CD4-positive, alpha-beta T cell treated with Interleukin-1 beta for 1 hour (primary cell): ENCODE measurements at regions not wholly inside any gene's neighbourhood (a gene's known extent, or its start where the extent isn't known, plus 50 kb on each side); places are given as distances from the start of the nearest gene placed in this dataset.
"Not testable (repeated sequence)": the region's sequence is repeated elsewhere in the genome, so short reads cannot be mapped to it uniquely, and the experiment has no call there.

Experiments used
- DNase-seq, 2 donors: peaks; one replicate each; pipeline ENCODE4 v3.0.0-alpha.2; 2020 to 2022

DNA sequence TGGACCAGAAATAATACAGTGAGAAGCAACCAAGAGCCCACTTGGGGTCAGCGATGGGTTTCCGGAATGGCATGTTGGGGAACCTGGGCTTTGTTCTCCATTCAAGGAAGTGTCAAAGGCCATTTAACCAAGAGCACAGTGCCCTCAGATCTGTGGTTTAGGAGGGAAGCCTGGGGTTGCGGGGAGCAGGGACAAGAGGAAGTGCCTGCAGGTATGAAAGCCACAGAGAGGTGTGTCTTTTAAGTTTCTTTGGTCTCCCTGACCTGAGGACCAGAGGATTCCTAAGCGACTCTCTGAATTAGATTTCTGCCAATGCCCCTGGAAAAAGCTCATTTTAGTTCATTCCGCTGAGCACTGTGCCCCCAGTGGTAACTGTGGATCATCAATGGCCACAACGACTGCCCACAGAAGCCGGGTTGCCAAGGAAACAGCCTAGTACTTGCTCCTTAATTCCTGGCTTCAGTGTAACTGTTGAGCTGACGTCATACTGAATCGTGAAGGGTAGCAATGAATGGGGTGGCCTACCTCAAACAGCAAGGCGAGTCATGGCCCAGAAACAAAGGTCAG, 107.3 kb upstream of the SPIN1 start:
- no peak for DNase-seq

DNA sequence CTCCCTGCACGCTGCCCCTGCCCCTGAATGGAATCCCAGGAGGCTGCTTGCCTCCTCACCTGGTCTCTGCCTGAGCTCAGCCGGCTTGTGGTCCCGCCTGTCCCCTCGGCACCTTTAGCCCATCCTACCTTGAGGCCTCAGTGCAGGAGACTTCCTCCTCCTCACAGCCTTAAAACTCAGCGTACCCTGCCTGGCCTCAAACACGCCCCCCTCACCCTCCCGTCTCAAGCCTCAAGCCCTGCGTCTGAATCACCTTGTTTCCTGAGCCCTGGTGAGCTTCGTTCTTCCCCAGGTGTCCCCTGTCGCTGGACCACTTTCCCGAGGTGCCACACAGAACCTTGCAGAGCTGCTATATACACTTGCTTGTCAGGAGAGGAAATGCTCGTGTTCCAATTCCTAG, 110.2 kb upstream of the SPIN1 start:
- DNase-seq: no peak

DNA sequence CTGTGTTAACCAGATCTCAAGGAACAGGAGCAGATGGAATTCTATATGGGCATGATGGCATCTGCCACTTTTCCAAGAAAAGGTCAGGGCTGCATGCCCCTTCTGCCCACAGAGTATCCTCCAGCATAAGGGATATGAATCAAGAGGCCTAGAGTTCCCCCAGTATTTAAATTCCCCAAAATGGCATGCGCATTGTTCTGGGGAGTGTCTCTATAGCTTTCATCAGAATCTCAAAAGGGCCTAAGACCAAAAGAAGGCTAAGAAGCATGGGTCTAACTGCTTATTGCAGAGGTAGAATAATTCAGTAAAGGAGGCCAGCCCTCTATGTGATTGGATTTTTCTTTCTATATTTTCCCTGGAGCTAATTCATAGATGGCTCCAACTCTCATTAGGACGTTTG, 114.2 kb upstream of the SPIN1 start:
- no peak for DNase-seq

DNA sequence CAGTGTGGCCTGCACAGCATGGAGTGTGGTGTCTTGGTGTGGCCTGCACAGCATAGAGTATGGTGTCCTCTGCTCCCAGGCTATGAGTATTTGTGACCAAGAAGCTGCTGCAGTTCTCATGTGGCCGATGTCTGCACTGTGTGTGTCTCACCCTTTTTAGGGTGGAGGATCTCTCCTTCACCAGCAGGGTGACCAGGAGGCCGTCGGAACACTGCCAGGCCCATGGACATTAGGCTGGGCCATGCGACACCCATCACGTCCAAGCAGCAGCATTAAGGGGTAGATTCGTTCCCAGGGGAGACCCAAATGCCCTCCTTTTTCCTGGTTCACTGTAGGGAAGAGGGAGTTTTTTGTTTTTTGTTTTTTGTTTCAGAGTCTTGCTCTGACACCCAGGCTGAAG, 115.3 kb upstream of the SPIN1 start:
- DNase-seq: no peak

DNA sequence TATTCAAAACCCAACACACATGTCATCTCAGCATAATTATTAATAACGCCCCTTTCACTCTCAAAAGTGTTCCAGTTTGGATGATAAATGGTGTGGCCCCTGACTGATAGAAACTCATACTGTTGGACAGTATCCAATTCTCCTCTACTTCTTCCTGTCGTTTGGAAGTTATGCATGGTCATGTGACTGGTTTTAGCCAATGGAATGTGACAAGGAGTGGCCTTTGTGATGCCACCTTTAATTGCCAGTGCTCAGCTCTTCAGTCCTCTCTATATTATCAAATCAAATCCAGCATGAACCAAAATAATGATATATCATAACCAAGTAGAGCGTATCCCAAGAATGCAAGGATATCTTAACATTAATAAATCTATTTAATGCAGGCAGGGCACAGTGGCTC, 117.8 kb upstream of the SPIN1 start:
- no peak for DNase-seq

DNA sequence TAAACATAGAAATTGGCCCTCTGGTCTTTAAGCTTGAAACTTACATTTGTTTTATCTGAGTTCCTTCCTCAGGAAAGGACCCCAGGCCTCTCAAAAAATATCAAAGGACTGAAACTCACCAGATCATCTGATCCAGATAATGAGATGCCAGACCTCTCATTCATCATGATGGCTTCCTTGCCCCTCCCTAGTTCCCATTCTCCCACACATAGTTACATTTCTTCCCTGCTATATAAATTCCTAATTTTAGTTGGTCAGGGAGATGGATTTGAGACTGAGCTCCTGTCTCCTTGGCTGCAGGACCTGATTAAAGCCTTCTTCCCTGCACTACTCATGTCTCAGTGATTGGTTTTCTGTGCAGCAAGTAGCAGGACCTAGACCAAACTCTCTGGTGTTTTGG, 119.4 kb upstream of the SPIN1 start:
- DNase-seq: no peak

DNA sequence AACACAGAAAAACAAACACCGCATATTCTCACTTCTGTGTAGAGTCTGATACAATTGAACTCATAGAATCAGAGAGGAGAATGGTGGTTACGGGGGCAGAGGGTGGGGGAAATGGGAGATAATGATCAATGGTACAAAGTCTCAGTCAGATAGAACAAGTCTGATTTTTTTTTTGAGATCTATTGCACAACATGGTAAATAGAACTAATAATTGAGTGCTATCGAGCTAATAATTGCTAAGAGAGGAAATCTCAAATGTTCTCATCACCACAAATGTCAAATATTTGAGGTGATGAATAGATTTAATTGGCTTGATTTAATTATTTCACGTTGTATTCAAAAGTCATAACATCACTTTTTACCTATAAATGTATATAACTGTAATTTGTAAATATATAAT, 121.0 kb upstream of the SPIN1 start:
- DNase-seq: no peak

DNA sequence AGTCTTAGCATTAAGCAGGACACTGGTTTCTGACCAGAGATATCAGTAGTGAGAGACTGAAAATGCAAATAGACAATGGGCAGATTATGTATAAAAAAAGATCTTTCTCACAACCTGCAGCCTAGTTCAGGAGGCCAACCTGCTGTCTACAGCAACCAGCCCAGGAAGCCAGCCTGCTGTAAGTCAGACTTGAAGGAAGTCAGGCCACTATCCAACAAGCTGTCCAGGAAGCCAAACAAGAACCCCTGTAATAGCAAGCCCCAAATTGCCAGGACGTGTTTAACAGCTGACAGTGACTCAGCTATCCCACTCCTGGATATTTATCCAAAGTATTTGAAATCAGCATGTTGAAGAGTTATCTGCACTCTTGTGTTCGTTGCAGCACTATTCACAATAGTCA, 121.8 kb upstream of the SPIN1 start:
- no peak for DNase-seq

DNA sequence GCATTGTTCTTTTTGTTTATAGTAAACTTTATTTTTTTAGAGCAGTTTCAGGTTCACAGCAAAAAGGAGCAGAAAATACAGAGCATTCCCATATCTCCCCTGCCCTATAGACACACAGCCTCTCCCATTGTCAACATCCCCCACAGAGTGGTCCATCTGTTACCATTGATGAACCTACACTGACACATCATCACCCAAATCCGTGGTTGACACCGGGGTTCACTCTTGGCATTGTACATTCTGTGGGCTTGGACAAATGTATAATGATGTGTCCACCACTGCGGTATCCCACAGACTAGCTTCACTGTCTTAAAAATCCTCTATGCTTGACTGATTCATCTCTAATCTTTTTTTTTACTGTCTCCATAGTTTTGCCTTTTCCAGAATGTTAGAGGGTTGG, 120.7 kb upstream of the SPATA31C2 start:
- DNase-seq: no peak

DNA sequence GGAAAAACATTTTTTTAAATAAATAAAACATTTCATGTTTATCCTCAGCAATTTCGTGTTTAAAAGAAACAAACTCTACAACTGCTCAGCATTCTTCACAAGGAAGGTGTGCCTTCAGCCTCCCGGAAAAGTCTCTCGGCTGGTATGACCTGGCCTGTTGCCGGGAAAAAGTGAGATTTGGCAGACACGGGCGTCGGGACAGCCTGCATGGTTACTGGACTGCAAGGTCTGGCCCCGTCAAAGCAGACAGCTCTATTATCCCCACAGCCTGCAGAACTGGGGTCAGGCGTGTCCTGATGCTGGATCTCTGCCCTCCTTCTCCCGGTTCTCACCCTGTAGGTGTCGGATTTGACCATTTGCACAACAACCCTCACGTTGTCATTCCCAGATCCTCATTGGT, 120.3 kb upstream of the SPATA31C2 start:
- no peak for DNase-seq

DNA sequence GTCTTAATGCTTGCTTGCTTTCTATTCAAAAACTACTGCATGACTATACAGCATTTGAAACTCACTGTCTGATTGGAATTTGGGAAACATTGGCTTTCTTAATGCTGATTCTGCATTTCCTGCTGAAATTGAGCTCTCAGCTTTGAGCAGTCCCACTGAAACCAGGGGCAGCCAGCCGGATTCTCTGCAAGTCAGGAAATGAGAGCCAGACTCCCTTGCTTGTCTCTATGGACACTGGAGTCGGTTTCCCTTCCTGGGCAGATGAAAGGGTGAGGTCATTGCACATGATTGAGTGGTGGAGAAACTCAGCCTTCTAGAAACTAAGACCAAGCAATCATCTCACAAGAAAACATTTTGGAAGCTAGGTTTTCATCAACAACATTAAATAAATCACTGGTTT, 119.7 kb upstream of the SPATA31C2 start:
- DNase-seq: no peak

DNA sequence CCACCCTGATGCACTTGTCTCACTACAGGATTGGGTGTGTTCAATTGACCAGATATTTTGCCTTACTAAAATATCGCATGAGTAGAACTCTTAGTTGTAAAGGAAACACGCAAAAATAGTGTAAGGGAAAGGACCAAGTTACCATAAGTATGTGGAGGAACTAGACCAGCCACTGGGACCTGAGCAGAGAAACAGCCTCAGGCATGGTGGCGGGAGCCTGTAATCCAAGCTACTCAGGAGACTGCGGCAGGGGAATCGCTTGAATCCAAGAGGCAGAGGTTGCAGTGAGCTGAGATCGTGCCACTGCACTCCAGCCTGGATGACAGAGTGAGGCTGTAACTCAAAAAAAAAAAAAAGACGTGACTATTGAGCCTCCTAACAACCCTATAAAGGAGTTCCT, 117.9 kb upstream of the SPATA31C2 start:
- no peak for DNase-seq

DNA sequence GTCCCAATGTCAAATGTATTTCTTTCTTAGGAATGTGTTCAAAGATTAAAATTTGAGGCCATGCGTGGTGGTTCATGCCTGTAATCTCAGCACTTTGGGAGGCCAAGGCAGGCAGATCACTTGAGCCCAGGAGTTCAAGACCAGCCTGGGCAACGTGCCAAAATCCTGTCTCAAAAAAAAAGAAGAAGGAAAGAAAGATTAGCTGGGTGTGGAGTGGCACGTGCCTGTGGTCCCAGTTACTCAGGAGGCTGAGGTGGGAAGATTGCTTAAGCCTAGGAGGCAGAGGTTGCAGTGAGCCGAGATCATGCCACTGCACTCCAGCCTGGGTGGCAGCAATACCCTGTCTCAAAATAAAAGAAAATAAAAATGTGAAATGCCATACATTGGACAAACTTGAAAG, 117.5 kb upstream of the SPATA31C2 start:
- not testable (repeated sequence) for DNase-seq

DNA sequence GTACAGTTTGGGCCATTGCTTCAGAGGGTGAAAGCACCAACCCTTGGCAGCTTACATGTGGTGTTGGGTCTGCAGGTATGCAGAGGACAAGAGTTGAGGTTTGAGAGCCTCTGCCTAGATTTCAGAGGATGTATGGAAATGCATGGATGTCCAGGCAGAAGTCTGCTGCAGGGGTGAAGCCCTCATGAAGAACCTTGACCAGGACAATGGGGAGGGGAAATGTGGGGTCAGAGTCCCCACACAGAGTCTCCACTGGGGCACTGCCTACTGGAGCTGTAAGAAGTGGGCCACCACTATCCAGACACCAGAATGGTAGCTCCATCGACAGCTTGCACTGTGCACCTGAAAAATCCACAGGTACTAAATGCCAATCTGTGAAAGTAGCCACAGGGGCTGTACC, 113.6 kb upstream of the SPATA31C2 start:
- DNase-seq: no peak

DNA sequence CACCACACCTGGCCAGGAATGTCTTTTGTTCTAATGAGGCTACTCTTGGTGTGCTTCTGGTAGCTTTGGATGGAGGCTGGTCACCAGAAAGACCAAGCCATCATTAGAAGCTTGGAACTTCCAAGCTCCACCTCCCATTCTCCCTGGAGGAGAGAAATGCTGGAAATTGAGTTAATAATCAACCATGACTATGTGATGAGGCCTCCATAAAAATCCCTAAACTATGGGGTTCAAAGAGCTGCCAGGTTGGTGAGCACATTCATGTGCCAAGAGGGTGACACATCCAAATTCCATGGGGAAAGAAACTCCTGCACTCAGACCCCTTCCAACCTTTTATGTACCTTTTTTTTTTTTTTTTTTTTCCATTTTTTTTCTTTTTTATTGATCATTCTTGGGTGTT, 105.5 kb upstream of the SPATA31C2 start:
- DNase-seq: no peak

DNA sequence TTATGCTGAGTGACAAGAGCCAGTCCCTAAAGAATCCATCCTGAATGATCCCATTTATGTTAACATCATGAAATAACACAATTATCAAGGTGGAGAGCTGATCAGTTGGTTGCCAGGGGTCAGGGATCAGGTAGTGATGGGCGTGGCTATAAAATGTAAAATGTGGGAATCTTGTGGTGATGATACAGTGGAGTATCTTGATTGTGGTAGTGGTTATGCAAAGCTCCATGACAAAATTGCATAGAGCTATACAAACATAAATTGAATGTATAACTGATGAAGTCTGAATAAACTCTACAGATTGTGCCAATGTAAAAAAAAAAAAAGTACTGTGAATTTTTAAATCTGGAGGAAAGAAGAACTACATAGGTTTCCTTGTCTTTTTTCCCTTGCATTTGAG, 104.6 kb upstream of the SPATA31C2 start:
- no peak for DNase-seq

DNA sequence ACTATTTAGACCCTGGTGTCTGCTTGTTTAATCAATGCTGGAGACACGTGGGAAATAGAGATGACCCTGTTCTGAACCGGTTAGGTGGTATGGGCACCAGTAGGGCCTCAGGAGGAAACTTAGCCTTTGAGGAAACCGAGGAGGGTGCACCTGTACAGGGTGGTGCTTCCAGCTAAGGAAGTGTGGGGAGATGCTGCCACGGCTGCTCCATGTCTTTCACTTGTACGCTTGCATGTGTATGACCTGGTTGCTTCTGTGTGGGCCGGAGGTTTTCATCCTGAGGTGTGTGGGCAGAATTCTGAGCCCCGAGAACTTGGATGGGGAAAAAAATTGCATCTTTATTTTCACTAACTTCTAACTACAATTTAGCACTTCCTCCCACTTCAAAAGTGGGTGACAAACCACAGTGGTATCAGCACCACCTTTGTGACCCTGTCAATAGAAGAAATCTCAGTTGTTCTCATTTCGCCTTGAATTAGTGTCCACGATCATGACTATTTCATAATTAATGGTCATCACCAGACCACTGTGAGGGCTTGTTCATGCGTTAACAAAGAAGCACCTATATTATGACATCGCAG, 99.8 kb upstream of the SPATA31C2 start:
- DNase-seq: no peak

DNA sequence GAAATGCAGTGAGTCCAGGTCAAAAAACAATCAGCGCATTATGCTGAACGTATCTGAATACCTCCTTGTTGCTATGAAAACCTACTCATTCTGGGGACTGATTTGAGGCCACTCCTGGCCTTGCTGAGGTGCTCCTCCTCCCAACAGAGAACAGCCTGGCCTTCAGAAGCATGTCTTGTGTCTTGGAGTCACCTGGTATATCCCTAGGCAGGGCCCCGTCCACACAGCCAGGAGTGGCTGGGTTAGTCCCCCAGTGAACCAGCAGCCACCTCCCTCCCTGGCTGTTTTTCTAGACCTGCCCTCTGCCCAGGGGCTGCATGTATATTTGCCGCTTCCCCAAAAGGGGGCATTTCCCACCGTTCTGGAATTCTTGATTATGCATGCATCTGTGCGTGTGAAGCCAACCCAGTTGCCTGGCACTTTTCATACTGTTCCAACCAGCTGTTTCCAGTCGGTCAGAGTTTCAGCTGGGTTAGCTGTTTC, 99.2 kb upstream of the SPATA31C2 start:
- no peak for DNase-seq

DNA sequence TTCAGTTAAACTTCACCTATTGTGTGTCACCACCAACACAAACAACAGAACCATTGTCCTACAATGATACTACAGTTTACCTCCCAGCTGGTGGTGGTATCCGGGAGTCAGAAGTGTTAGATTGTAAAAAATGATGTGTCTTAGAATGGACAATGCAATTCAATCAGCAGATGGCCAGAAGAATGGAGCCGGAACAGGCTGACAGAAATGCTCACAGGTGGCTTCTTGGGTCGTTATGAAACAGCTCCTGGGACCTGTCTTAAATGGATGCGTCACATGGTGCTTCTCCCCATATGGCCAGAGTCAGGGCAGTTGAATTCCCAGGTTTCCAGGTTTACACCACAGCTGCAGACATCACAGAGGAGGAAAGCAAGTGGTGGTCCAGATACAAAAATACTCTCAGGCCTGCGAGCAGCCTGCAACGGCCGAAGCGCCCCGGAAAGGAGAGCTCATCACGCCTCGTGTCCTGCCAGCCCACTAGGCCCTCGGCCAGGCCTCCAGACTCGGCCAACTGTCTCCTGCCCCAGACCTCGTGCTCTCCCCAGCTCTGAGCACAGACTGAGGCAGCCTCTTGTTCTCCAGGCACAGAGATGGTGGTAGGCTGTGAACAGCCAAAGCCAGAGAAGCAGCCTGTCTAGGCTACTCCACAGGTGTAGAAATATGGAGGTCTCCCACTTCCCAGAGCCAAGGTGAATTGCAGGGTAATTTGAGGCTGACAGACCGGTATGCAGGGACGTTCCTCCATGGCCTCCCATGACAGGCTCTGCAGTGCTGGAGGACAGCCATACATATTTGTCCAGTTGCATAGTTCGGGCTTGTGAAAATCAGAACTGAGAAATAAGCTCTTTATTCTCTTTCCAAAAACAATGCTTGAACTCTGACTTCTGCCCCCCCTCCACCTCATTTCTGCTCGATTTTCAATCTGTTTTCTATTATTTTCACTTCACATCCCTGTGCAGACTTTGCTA, 98.5 kb upstream of the SPATA31C2 start:
- DNase-seq: no peak

DNA sequence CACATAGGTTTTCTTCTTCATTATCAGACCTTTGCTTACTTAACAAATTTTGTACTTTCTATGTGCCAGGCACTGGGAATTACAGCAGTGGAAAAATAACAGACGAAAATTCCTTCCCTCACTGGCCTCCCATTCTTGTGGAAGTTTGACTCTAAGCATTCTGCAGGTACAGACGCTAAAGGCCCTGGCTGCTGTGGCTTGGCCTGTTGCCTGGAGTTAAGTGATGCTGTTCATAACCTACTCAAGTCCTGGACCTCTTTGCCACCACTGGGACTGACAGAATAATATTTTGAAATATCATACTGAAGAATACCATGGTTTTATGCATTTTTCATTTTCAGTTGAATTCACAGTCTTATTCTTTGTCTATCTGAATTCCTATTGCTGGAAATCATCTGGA, 97.3 kb upstream of the SPATA31C2 start:
- DNase-seq: no peak

DNA sequence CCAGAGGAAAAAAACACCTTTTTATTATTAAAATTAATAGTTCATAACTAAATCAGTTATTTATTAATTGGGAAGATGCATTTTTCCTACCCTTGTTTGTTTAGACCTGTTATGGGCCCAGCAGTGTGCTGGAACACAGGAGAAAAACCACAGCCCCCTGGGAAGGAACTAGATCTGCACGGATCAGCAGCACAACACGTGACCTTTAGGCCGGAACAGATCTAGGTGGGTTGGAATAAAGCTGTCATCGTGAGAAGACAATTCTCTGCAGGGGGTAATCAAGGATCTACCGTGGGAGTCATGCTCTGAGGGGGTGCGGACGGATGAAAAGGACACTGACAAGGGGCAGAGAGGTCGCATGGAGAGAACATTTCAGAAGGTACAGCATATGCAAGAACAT, 95.8 kb upstream of the SPATA31C2 start:
- no peak for DNase-seq

DNA sequence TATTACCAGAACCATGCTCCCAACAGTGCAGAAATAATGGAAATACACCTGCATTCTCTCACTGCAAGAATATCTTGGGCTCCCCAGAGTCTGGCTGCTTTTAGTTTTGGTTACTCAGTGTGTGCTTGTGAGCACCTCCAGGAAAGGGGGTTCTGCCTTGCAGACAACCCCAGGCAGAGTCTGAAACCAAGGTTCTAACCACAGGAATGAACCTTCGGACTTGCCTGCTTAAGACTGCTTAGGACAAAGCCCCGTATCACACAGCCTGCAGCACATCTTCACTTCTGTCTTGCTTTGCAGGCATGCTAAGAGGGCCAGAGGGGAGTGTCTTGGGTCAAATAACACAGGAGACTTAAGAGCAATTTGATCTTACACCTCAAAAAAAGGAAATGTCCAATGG, 94.8 kb upstream of the SPATA31C2 start:
- DNase-seq: no peak

DNA sequence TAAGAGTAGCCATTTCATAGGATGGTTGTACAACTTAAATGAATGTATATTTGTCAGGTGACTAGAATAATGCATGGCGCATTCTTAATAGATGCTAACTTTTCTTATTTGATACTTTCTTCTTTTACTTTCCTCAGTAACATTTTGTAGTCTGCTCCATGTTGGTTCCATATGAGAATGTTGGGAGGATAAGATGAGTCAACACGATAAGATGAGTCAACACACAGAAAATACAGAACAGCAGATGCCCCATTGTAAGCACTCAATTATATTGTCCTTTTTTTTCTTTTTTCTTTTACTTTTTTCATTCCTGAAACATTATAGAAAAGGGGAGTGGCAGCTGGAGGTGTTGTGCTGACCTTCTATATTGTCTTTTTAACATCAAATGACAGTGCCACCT, 92.3 kb upstream of the SPATA31C2 start:
- DNase-seq: no peak

DNA sequence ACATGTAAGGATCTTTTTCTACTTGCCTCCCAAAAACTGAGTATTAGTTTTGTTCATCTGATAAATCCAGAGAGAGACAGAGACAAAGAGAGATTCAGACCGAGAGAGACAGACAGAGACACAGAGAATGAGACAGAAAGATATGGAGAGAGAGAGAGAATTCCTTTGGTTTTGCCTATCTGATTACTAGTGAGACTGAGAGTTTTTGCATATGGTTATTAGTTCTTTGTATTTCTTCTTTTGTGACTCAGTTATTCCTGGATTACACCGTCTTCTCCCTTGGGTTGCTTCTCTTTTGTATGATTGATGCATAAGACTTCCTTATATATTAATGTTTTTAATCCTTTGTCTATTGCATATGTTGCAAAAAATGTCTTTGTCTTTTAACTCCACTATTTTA, 91.2 kb upstream of the SPATA31C2 start:
- no peak for DNase-seq
